ENCODE measurements at regions not wholly inside any gene's neighbourhood (a gene's known extent, or its start where the extent isn't known, plus 50 kb on each side); places are given as distances from the start of the nearest gene placed in this dataset.

DNA sequence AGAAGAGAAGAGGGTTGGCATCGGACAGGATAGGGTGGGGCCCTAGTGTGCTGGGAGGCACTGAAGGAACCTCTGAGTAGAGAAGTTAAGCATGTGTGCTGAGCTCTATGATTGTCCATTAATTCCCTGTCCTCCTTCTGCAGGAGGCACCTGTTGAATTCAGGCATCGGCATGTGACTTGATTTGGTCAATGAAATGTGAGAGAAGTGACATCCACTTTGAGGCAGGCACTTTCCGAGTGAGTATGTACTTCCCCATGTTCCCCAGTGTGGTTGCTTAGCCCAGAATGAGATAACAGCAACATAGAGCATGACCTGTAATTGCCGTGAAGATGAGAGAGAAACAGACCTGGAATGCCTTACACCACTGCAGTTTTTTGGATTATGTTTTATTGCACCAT lies 224.8 kb downstream of the RPLP1 start:
- TF ChIP-seq POLR2A (IDR thresholded peaks at IDR 0.05; ENCODE audit: low read length) (no peak), GATA1 (IDR thresholded peaks at IDR 0.05; ENCODE audit: low read depth, low read length) (no peak)
